ENCODE measurements at regions not wholly inside any gene's neighbourhood (a gene's known extent, or its start where the extent isn't known, plus 50 kb on each side); places are given as distances from the start of the nearest gene placed in this dataset.

GRCh38 chr12:34392741-34393085 lies 370.4 kb downstream of the ALG10 start:
- Histone ChIP-seq H2BK12ac (ENCODE audit: insufficient read length, low read depth, low read length) (no peak overlapping the region), H3T11ph (ENCODE audit: low read length) (no peak overlapping the region), H3K4ac (ENCODE audit: low read depth, low read length) (no peak overlapping the region), H3K9me3 (ENCODE audit: control insufficient read depth, low read depth, low read length) (peaks cover 97% of the 10 kb centered on the region), H4K8ac (replicated peaks; ENCODE audit: insufficient read length, low read depth, low read length) (no peak overlapping the region), H2BK20ac (ENCODE audit: low read depth, low read length, poor library complexity, severe bottlenecking) (no peak overlapping the region), H3K79me1 (ENCODE audit: insufficient read depth, low read depth, low read length, poor library complexity, severe bottlenecking) (no peaks in the 10 kb centered on the region), H3K56ac (ENCODE audit: insufficient read length, low read depth, low read length) (no peak overlapping the region), H4K91ac (ENCODE audit: insufficient read length, low read depth, low read length) (no peak overlapping the region), H2BK120ac (ENCODE audit: low read depth, low read length, poor library complexity, severe bottlenecking) (no peak overlapping the region), H2BK5ac (ENCODE audit: insufficient read length, low read length) (no peak overlapping the region), H3K9ac (ENCODE audit: extremely low read depth, insufficient read length, low read length) (no peak overlapping the region), H2BK15ac (ENCODE audit: low read depth, low read length) (no peak overlapping the region), H3K27me3 (ENCODE audit: insufficient read depth, low read length) (no peaks in the 10 kb centered on the region), H2AK5ac (ENCODE audit: insufficient read length, low read length) (no peak overlapping the region), H3K23me2 (ENCODE audit: insufficient read length, low read depth, low read length, poor library complexity, severe bottlenecking) (no peaks in the 10 kb centered on the region), H3K4me2 (ENCODE audit: insufficient read depth, insufficient read length, low read length) (no peak overlapping the region), H3K18ac (ENCODE audit: insufficient read length, low read depth, low read length) (no peak overlapping the region), H3K4me1 (ENCODE audit: insufficient read depth, low read length) (no peaks in the 10 kb centered on the region), H4K20me1 (ENCODE audit: control insufficient read depth, insufficient read depth, insufficient read length) (no peaks in the 10 kb centered on the region), H3K79me2 (ENCODE audit: insufficient read depth, low read length) (no peaks in the 10 kb centered on the region), H4K5ac (ENCODE audit: insufficient read length, low read depth, low read length) (no peak overlapping the region), H2AFZ (ENCODE audit: low read length) (no peak overlapping the region), H3K14ac (ENCODE audit: insufficient read depth, low read length) (no peak overlapping the region), H3K23ac (ENCODE audit: insufficient read length, low read depth, low read length) (no peak overlapping the region), H3K27ac (ENCODE audit: insufficient read length, low read depth, low read length) (no peak overlapping the region)
- H3K9me3 Mint-ChIP-seq = peaks cover 94 to 100% of the 10 kb centered on the region in 2 experiments
- no peak for TF ChIP-seq CTCF (conservative IDR thresholded peaks at IDR 0.05)
- WGBS (ENCODE audit: extremely low coverage, insufficient read length, low lambda C conversion rate) = no CpG with 5 or more reads among the region's 14 CpGs
- H3K36me3 Mint-ChIP-seq (ENCODE audit: insufficient read depth in 1 of 3, low read depth in 3 of 3) = peaks cover 11 to 31% (median 24%) of the 10 kb centered on the region in 3 experiments; a peak in 6 of 7 replicates
- H3K4me1 Mint-ChIP-seq = no peaks in the 10 kb centered on the region
- no peak overlapping the region for H3K4me3 Mint-ChIP-seq
- no peaks in the 10 kb centered on the region; the same call in none of the 2 replicates for H3K27me3 Mint-ChIP-seq (ENCODE audit: low read depth)
- H3K27ac Mint-ChIP-seq = no peak overlapping the region
- DNase-seq = peak; percentile 15

Data from H9 (cell line).